Neural crest cell (in vitro differentiated cells): ENCODE measurements at regions not wholly inside any gene's neighbourhood (a gene's known extent, or its start where the extent isn't known, plus 50 kb on each side); places are given as distances from the start of the nearest gene placed in this dataset.

ENCODE experiments used
- DNase-seq: peaks from one replicate; pipeline ENCODE4 v3.0.0; 2021; ENCODE audit warnings: low read depth, mixed read lengths, low spot score
- H3K27ac Mint-ChIP-seq: one replicate; pipeline ENCODE4 v1.8.0; 2021; ENCODE audit warnings: mild to moderate bottlenecking, mixed read lengths; ENCODE audit not compliant: unreplicated experiment
- H3K27me3 Mint-ChIP-seq: 2 replicates; pipeline ENCODE4 v1.8.0; 2021; ENCODE audit warnings: low read depth, mild to moderate bottlenecking, mixed read lengths
- H3K36me3 Mint-ChIP-seq: 2 replicates; pipeline ENCODE4 v1.8.0; 2021; ENCODE audit warnings: low read depth, mild to moderate bottlenecking, mixed read lengths
- H3K4me1 Mint-ChIP-seq: 2 replicates; pipeline ENCODE4 v1.8.0; 2021; ENCODE audit warnings: mixed read lengths
- H3K4me3 Mint-ChIP-seq: one replicate; pipeline ENCODE4 v1.8.0; 2021; ENCODE audit warnings: mild to moderate bottlenecking, mixed read lengths
- H3K9me3 Mint-ChIP-seq: 2 replicates; pipeline ENCODE4 v1.8.0; 2021; ENCODE audit warnings: mixed read lengths
- CTCF ChIP-seq: fragments of 200-600 bp; sonication (generic); conservative IDR thresholded peaks from 2 replicates; pipeline ENCODE4 v1.5.0; 2021; ENCODE audit warnings: antibody characterized with exemption, mild to moderate bottlenecking

- H3K4me3 Mint-ChIP-seq, result no peak overlapping the region
- no peaks in the 10 kb centered on the region for H3K9me3 Mint-ChIP-seq
- H3K27me3 Mint-ChIP-seq, result no peaks in the 10 kb centered on the region
- no peak for TF ChIP-seq CTCF
- no peaks in the 10 kb centered on the region for H3K4me1 Mint-ChIP-seq
- DNase-seq, result no peak
- no peaks in the 10 kb centered on the region for H3K36me3 Mint-ChIP-seq
- H3K27ac Mint-ChIP-seq, result no peak overlapping the region
These were observed 894.6 kb downstream of the TRIML1 start for GRCh38 chr4:189033801-189034347.

GRCh38 chr4:189035091-189035490 lies 895.9 kb downstream of the TRIML1 start:
- H3K9me3 Mint-ChIP-seq, result no peaks in the 10 kb centered on the region
- no peaks in the 10 kb centered on the region for H3K27me3 Mint-ChIP-seq
- TF ChIP-seq CTCF, result no peak
- H3K27ac Mint-ChIP-seq, result no peak overlapping the region
- H3K4me3 Mint-ChIP-seq, result no peak overlapping the region
- no peak for DNase-seq
- H3K4me1 Mint-ChIP-seq, result no peaks in the 10 kb centered on the region
- H3K36me3 Mint-ChIP-seq, result no peaks in the 10 kb centered on the region

- no peaks in the 10 kb centered on the region for H3K4me1 Mint-ChIP-seq
- no peak for TF ChIP-seq CTCF
- H3K27me3 Mint-ChIP-seq, result no peaks in the 10 kb centered on the region
- H3K27ac Mint-ChIP-seq, result no peak overlapping the region
- DNase-seq, result no peak
- H3K36me3 Mint-ChIP-seq, result no peaks in the 10 kb centered on the region
- H3K4me3 Mint-ChIP-seq, result no peak overlapping the region
- H3K9me3 Mint-ChIP-seq, result no peaks in the 10 kb centered on the region
These were observed 896.4 kb downstream of the TRIML1 start for GRCh38 chr4:189035654-189036053.

DNA sequence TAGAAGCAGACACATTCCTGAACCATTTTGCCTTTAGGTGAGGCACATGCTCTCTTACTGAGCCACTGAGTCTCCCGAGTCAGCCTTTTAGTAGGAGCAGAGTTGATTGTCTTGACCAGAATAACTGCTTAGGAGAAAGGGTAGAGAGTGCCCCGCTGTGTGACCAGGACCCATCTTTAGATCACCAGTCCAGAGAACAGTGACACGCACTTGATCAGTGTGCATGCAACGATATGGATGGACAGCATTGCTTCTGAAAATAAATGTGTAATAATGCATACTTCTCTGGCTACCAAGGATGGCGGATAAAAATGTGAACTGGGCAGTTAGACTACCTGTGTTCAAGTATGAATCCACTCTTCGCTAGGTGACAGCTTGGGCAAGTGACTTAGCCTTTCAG lies 897.7 kb downstream of the TRIML1 start:
- no peaks in the 10 kb centered on the region for H3K27me3 Mint-ChIP-seq
- no peak overlapping the region for H3K4me3 Mint-ChIP-seq
- no peaks in the 10 kb centered on the region for H3K36me3 Mint-ChIP-seq
- H3K4me1 Mint-ChIP-seq, result no peaks in the 10 kb centered on the region
- no peak for TF ChIP-seq CTCF
- no peak for DNase-seq
- H3K9me3 Mint-ChIP-seq, result no peaks in the 10 kb centered on the region
- no peak overlapping the region for H3K27ac Mint-ChIP-seq

GRCh38 chr4:189046642-189047041 lies 894.0 kb upstream of the FRG1 start:
- Mint-ChIP-seq H3K36me3 (no peaks in the 10 kb centered on the region), H3K4me1 (peaks cover 19% of the 10 kb centered on the region), H3K4me3 (no peak overlapping the region), H3K27ac (no peak overlapping the region), H3K9me3 (no peaks in the 10 kb centered on the region), H3K27me3 (no peaks in the 10 kb centered on the region)
- no peak for DNase-seq
- no peak for TF ChIP-seq CTCF

GRCh38 chr4:189048119-189048518 lies 892.6 kb upstream of the FRG1 start:
- Mint-ChIP-seq H3K9me3 (no peaks in the 10 kb centered on the region), H3K4me3 (no peak overlapping the region), H3K4me1 (peaks cover 19% of the 10 kb centered on the region), H3K36me3 (no peaks in the 10 kb centered on the region), H3K27me3 (no peaks in the 10 kb centered on the region), H3K27ac (no peak overlapping the region)
- no peak for TF ChIP-seq CTCF
- DNase-seq, result no peak
